Retinal pigment epithelial cell (primary cell): ENCODE measurements at regions not wholly inside any gene's neighbourhood (a gene's known extent, or its start where the extent isn't known, plus 50 kb on each side); places are given as distances from the start of the nearest gene placed in this dataset.

Experiments used
- DNase-seq: peaks from one replicate; pipeline ENCODE4 v3.0.0-alpha.2; 2010; ENCODE audit warnings: low read depth
- H3K4me3 ChIP-seq: 2 replicates; pipeline ENCODE4 v1.5.1; 2011; ENCODE audit warnings: mild to moderate bottlenecking, low read length, control low read depth, moderate library complexity
- CTCF ChIP-seq: conservative IDR thresholded peaks from 2 replicates; pipeline ENCODE4 v1.5.1; 2011; ENCODE audit warnings: low read depth, low read length, control low read depth, inconsistent platforms

GRCh38 chr10:25815999-25816768 lies 117.8 kb upstream of the MYO3A start:
- no peak overlapping the region for H3K4me3 ChIP-seq
- TF ChIP-seq CTCF, result no peak
- DNase-seq, result no peak

DNA sequence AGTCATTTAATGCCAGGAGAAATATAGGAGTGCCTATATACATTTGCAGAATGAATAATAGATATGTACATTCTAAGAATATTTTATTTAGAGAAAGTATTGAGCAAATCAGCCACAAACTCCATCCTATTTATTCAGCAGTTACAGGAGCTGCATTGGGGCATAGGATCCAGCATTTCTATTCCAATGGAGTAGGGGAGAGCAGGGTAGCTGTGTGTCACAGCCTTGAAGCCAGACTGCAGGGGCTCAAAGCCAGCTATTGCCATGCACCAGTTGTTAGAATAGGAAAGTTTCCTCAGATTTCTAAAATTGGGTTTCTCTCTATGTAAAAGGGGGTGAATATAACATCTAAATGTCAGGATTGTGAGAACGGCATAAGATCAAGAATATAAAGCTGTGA lies 116.8 kb upstream of the MYO3A start:
- H3K4me3 ChIP-seq, result no peak overlapping the region
- DNase-seq, result no peak
- TF ChIP-seq CTCF, result no peak

- DNase-seq, result no peak
- no peak for TF ChIP-seq CTCF
- H3K4me3 ChIP-seq, result no peak overlapping the region
These were observed 115.3 kb upstream of the MYO3A start for GRCh38 chr10:25818751-25819150.

- H3K4me3 ChIP-seq, result no peak overlapping the region
- TF ChIP-seq CTCF, result no peak
- DNase-seq, result no peak
These were observed 113.6 kb upstream of the MYO3A start for GRCh38 chr10:25820472-25820871.

GRCh38 chr10:25820874-25821273 lies 113.2 kb upstream of the MYO3A start:
- no peak for TF ChIP-seq CTCF

GRCh38 chr10:25824050-25824449 lies 110.0 kb upstream of the MYO3A start:
- TF ChIP-seq CTCF, result no peak
- no peak overlapping the region for H3K4me3 ChIP-seq
- no peak for DNase-seq

More at GRCh38 chr10:25820874-25821273, 113.2 kb upstream of the MYO3A start:
- H3K4me3 ChIP-seq, result no peak overlapping the region
- DNase-seq, result no peak

- DNase-seq, result no peak
- no peak overlapping the region for H3K4me3 ChIP-seq
- no peak for TF ChIP-seq CTCF
These were observed 105.6 kb upstream of the MYO3A start for GRCh38 chr10:25828475-25828874.
